ENCODE measurements at regions not wholly inside any gene's neighbourhood (a gene's known extent, or its start where the extent isn't known, plus 50 kb on each side); places are given as distances from the start of the nearest gene placed in this dataset.

DNA sequence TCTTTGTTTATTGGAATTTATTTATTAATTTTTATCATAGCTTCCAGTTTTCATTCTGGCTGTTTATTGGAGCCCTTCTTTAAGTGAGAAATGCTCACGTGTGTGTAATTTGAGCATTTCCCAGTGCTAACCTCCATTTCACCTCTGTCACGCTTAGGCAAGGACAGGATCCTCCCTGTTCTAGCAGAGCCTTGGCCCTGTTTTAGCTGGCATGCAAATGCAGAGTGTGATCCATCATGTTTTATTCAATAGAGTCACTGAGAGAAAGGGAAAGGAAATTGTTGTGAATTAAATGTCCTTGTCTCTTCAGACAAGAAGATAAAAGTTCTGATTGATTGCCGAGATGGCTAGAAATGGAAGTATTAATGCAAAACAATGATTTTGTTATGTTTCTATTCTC is 137.3 kb upstream of the ACO1 start:
- no peak for DNase-seq
- no peak for TF ChIP-seq GATA1 (IDR thresholded peaks at IDR 0.05; ENCODE audit: low read depth, low read length)

DNA sequence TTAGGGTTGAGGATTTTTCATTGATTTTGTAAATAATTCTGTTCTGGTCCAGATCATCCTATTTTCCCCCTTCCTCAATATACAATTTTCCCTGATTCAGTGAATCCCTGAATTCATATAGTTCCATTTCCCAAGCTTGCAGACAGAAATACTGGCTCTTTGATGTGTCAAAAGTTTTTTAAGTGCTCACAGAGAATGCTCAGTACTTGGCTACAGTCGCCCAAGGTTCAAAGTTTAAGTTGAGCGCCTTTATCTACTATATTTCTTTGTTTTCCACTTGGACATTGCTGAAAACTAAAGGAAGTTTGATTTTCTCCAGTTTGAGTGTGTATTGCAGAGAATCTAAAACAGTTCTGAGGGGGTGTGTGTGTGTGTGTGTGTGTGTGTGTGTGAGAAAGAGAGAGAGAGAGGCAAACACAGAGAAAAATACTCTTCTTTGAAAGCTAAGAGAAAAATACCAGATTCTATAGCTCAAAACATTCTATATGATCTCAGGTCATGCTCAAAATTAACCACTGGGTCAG is 136.2 kb upstream of the ACO1 start:
- TF ChIP-seq POLR2A (IDR thresholded peaks at IDR 0.05; ENCODE audit: low read length) = no peak
- no peak for TF ChIP-seq GATA1 (IDR thresholded peaks at IDR 0.05; ENCODE audit: low read depth, low read length)
- DNase-seq = no peak

DNA sequence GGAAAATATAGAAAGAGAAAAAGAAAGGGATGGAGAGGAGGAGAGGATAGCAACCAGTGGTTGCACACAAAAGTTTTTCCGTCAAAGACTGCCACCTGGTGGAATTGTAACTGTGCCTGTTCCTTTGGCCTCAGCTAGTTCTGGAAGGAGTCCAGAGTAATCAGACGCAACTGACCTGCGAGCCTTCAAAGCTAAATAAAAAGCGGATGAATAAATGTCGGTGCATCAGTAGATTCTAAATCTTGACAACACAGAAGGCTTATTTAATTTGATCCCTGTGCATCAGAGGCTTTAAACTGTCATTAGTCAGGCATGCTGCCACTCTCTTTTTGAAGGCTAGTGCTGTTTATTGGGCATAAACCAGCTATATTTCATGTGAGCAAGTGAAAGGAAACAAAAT is 132.9 kb upstream of the ACO1 start:
- TF ChIP-seq GATA1 (IDR thresholded peaks at IDR 0.05; ENCODE audit: low read depth, low read length) (no peak), POLR2A (IDR thresholded peaks at IDR 0.05; ENCODE audit: low read length) (no peak)
- peak; percentile 34 to 51 for DNase-seq

DNA sequence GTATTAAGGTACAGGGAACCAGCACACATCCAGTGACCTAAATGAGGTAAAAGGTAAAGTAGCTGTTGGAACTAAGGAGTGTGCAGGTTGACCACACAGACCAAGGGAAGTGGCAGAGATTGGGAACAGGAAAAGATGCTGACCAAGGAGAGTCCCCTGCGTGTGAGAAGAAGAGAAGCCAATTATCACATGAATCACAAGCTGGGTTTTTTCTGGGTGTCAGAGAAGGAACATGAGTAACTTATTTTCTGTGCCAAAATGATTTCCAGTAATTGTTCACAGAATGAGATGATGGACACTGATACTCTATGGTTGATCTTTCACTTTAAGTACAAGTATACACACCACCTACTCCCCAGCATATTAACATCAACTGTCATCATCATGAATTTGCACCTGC is 130.7 kb upstream of the ACO1 start:
- TF ChIP-seq GATA1 (IDR thresholded peaks at IDR 0.05; ENCODE audit: low read depth, low read length) (no peak), POLR2A (IDR thresholded peaks at IDR 0.05; ENCODE audit: low read length) (no peak)
- DNase-seq = no peak

DNA sequence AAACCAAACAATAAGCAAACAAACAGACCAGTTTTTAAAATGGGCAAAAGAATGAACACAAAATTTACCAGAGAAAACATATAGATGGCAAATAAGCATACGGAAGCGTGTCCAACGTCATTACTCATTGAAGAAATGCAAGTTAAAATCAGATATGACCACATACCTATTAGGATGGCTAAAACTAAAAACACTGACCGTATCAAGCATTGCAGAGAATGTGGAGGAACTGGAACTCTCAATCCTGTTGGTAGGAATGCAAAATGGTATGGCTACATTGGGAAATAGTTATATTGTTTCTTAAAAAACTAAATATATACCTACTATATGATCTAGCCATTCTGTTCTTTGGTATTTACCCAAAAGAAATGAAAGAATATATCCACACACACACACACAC is 129.4 kb upstream of the ACO1 start:
- no peak for TF ChIP-seq GATA1 (IDR thresholded peaks at IDR 0.05; ENCODE audit: low read depth, low read length)
- TF ChIP-seq POLR2A (IDR thresholded peaks at IDR 0.05; ENCODE audit: low read length) = no peak
- no peak for DNase-seq

DNA sequence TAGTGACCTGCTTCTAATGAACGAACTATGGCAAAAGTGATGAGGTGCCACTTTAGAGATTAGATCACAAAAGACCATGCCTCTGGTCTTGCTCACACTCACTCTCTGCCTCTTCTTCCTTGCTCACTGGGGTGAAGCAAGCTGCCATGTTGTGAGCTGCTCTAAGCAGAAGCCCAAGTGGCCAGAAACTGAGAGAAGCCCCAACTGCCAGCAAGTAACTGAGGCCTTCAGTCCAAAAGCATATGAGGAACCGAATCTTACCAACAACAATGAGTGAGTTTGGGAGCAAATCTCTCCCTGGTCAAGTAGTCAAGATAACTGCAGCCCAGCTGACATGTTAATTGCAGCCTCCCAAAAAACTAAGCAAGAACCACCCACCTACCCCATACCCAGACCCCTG is 126.0 kb upstream of the ACO1 start:
- no peak for TF ChIP-seq GATA1 (IDR thresholded peaks at IDR 0.05; ENCODE audit: low read depth, low read length)
- no peak for TF ChIP-seq POLR2A (IDR thresholded peaks at IDR 0.05; ENCODE audit: low read length)
- no peak for DNase-seq

DNA sequence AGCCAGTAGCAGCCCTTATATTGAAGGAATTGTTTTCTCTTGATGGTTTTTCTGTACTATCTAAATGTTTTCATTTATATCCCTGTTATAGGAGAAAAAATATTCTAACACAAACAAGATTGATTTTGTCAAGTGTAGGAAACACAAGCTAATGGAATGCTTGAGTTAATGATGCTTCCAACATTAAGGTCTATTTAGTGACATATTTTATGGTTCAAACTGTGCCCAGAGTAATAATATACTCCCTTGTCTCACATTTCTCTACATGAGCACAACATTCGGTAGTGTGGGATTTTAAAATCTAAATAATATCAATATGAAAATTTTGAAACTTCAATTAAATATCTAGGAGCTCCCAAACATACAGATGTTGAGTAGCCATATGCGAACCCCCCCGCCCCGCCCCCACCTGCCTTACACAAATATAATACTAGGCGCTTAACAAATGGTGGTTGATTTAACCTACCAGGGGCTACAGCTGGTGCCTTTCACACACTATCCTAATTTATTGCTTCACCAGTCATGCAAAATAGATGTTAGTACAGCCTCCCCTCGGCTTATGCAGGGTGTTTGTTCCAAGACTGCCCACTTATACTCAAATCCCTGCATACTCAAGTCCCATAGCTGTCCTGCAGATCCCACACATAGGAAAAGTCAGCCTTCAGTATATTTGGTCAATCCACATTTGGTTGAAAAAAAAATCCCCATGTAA is 124.1 kb upstream of the ACO1 start:
- DNase-seq = no peak
- TF ChIP-seq GATA1 (IDR thresholded peaks at IDR 0.05; ENCODE audit: low read depth, low read length) (no peak), POLR2A (IDR thresholded peaks at IDR 0.05; ENCODE audit: low read length) (no peak)

DNA sequence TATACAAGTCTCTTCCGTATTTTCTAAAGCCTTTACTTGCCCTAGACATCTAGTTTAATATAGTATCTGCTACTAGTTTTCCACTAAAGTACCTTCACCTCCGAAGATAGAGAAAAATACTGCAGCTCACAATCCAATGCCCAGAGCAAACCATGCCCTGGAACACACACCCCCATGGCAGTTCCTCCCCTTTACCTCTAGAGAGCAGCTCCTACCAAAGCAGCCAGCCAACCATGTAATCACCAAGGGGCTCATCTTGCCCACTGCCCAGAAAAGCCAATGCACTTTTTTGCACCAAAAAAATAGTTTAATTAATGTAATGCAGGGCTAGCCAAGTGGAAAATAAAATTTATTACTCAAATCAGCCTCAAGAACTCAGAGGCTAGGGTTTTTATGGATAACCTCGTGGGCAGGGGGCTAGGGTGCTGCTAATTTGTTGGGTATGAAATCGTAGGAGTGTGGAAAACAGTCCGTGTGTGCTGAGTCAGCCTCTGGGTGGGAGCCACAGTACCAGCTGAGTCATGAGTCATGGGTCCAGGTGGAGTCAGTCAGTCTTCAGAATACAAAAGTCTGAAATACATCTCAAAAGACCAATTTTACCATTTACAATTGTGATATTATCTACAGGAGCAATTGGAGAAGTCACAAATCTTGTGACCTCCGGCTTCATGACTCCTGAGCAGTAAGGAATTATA is 120.1 kb upstream of the ACO1 start:
- peak in 1 of 2 experiments; percentile 34 for DNase-seq
- no peak for TF ChIP-seq GATA1 (IDR thresholded peaks at IDR 0.05; ENCODE audit: low read depth, low read length)
- no peak for TF ChIP-seq POLR2A (IDR thresholded peaks at IDR 0.05; ENCODE audit: low read length)

DNA sequence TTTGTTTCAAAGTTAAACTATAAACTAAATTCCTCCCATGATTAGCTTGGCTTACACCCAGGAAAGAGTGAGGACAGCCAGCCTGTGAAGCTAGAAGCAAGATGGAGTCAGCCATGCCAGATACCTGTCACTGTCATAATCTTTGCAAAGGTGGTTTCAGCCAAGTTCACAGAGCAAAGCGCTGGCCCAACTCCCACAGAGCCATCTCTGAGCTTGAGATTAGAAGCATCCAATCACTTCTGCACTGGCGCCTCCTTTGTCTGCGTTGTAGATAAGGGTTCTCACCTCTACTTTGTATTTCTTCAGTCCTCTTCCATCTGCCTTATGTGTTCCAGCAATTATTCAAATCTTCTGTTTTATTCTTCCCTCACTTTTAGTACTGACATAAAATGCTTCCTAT is 119.4 kb upstream of the ACO1 start:
- TF ChIP-seq POLR2A (IDR thresholded peaks at IDR 0.05; ENCODE audit: low read length) = no peak
- no peak for TF ChIP-seq GATA1 (IDR thresholded peaks at IDR 0.05; ENCODE audit: low read depth, low read length)
- no peak for DNase-seq

DNA sequence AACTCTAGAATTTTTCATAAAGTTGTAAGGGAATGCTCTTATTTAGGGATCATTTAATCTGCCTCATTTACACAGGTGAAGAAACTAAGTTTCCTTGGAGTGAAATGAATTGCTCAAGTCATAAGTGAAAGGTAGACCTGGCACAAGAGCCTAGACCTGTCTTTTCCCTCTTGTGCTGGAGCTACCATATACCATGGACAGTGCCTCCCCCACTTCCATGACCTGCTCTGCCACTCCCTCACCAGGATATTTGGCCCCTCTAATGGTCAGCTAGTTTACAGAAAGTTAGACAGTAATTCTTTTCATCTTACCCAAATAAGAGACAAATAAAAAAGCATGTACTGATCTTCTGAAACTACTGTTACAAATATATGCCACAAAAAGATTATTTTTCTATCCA is 105.5 kb upstream of the ACO1 start:
- DNase-seq = no peak
- TF ChIP-seq POLR2A (IDR thresholded peaks at IDR 0.05; ENCODE audit: low read length) (no peak), GATA1 (IDR thresholded peaks at IDR 0.05; ENCODE audit: low read depth, low read length) (no peak)

DNA sequence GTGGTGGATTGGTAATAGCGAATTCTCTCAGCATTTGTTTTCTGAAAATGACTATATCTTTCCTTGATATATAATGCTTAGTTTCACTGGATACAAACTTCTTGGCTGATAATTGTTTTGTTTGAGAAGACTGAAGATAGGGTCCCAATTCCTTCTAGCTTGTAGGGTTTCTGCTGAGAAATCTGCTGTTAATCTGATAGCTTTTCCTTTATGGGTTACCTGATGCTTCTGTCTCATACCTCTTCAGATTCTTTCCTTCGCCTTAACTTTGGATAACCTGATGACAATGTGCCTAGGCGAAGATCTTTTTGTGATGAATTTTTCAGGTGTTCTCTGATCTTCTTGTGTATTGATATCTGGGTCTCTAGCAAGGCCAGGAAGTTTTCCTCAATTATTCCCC is 94.7 kb upstream of the ACO1 start:
- TF ChIP-seq POLR2A (IDR thresholded peaks at IDR 0.05; ENCODE audit: low read length) = no peak
- TF ChIP-seq GATA1 (IDR thresholded peaks at IDR 0.05; ENCODE audit: low read depth, low read length) = no peak
- no peak for DNase-seq

DNA sequence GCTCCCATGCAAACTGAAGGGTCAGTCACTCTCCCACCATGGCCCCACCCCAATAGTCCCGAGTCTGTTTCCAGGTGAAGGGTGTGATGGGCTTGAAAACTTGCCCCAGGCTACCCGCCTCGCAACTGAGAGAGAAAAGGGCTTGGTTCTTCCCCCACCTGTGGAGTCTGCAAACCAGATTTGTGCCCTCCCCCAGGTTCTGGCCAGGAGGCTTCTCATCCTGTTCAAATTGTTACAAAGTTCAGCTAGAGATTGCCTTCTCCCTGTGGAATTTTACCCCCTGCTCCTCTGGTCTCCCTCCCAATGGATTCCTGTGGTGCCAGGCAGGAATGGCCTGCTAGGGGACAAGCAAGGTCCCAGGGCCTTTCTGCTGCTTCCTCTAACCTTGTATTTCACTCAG is 93.1 kb upstream of the ACO1 start:
- no peak for DNase-seq
- TF ChIP-seq POLR2A (IDR thresholded peaks at IDR 0.05; ENCODE audit: low read length) (no peak), GATA1 (IDR thresholded peaks at IDR 0.05; ENCODE audit: low read depth, low read length) (no peak)

DNA sequence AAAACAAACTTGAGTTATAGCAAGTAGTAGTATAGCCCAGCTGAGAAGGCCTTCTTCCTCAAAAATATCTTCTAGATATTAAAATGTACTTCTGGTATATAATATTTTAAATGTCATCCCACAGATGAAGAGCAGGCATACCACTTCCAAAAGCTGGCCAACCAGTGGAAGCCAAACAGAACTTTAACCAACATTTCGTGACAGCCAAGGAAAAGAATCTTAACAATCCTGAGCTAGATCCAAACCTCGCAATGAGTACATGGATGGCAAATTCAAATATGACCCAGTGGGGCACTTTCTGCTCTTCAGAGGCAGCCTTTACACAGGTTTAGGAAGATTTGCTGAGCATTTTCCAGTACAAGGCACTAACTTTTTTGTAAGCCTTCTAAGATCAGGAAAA is 91.8 kb upstream of the ACO1 start:
- no peak for DNase-seq
- no peak for TF ChIP-seq POLR2A (IDR thresholded peaks at IDR 0.05; ENCODE audit: low read length)
- no peak for TF ChIP-seq GATA1 (IDR thresholded peaks at IDR 0.05; ENCODE audit: low read depth, low read length)

DNA sequence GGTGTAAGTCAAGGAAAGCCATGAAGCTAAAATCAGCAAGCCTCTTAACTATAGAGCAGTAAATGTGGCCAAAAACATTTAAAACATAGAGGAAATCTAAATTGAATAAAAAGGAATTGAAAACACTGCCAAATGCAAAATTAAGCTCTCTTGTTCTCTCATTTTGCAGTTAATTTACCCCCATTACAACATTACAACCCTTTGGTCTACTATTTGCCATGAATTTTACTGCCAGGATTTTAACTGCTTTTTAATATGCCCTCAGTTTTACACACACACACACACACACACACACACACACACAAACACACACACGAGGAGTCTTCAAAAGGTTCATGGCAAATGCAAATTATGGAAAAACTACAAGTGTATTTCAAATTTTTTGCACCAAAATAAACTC is 91.4 kb upstream of the ACO1 start:
- no peak for TF ChIP-seq GATA1 (IDR thresholded peaks at IDR 0.05; ENCODE audit: low read depth, low read length)
- TF ChIP-seq POLR2A (IDR thresholded peaks at IDR 0.05; ENCODE audit: low read length) = no peak
- DNase-seq = no peak

DNA sequence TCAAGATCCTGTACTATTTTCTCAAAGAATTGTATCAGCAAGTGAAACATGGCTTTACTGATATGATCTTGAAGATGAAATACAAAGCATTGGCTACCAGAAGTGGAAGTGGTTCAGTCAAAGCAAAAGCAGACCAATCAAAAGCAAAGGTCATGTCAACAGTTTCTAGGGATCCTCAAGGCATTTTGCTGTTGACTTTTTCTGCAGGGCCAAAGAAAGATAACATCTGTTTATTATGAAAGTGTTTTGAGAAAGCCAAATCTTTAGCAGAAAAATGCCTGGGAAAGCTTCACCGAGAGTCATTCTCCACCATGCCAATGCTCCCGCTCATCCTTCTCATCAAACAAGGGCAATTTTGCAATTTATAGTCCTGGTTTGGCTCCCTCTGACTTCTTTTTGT is 90.3 kb upstream of the ACO1 start:
- no peak for DNase-seq
- TF ChIP-seq GATA1 (IDR thresholded peaks at IDR 0.05; ENCODE audit: low read depth, low read length) = no peak
- TF ChIP-seq POLR2A (IDR thresholded peaks at IDR 0.05; ENCODE audit: low read length) = no peak

Data from erythroblast (primary cell).